ENCODE measurements at regions not wholly inside any gene's neighbourhood (a gene's known extent, or its start where the extent isn't known, plus 50 kb on each side); places are given as distances from the start of the nearest gene placed in this dataset.

DNA sequence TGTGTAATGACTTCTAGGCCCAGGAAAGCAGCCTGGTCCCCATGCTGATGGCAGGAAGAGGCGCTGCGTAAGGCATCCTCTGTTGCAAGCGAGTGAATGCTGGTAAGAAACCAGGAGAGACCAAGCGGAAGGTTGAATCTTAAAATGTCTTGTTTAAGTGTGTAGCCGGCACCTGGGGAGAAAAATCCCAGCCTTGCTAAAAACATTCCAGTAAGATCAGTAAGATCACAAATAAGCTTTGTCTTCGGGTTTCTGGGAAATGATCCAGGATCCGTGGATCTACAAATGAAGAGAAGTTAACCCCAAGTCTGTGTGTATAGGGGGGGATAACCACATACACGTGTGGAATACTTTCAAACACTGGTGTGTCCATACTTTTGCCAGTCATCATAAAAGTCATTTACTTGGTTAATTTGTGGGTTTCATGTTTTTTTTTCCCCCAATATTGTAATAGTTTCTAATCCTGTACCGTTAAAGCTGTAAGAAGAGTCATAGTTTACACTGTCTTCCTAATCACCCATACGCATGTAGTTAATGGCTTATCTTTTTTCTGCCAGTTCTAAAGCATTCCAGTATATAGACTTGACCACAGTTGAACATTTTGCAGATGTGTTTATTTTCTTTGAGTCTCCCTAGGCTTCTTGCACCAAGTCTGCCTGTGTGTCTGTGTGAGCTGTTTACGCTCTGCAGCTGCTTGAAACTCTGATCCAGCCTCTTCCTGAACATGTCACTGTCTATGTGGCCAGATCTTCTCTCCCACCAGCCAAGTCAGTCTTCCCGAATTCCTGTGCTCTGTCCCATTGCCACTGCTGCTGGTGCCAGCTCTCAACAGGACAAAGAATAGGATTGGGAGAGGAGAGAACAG, 135.9 kb upstream of the ARL4C start:
- in situ Hi-C loops (cut with HindIII; ENCODE audit: low sequenced_read_pairs): no loop called here
- no peak for DNase-seq (ENCODE audit: low spot score)

DNA sequence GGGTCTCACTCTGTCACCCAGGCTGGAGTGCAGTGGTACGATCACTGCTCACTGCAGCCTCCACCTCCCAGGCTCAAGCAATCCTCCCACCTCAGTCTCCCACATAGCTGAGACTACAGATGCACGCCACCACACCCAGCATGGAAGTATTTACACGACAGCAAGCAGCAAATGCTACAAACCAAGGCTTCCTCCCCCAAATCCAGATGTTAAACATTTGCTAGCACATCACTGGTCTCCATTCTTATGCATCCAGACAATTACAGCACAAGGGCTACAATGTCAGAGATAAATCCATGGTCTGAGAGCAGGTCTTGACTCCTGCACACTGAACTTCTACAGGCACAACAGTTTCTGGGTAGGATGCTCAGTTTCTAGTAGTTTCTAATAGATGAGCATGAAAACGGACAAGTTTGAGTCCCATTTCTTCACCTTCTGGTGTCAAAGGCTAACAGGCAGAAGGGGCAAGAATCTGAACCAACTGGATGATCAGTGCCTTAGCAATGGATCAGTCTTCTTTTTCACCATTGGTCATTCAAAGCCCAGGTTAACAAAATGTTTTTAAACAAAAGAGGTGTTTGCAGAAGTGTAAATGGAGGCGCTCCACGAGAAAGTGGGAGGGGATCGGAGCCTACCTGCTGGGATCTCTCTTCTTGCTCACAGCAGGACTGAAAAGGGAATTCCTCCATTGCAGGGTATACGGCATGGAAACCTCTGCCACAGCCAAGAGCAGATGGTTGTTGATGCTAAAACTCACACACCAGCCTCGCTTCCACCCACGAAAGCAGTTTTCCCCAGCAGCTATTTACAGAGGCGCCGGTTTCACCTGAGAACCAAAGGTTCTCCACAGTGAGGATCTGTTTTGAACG, 135.0 kb upstream of the ARL4C start:
- no peak for DNase-seq (ENCODE audit: low spot score)
- in situ Hi-C loops (cut with HindIII; ENCODE audit: low sequenced_read_pairs): no loop called here

DNA sequence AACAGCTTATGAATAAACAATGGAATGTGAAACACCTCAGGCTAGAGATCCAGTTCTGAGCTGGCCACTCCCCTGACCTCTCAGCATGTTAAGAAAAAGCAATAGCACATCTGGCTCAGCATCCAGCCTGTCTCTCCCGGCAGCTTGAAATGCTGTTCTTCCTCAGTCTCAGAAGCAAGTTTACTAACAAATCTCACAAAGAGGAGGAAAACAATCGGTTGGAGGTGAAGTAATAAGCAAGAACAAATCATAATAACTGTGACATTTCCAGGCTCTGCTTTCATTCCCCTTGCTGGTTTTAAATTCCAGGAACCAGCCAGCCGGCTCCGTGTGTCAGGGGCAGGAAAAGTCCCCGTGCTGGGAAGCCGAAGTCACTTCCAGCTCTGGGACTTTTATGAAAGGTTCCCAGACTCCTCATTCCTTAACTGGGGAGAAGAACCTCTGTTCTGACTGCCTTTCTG, 133.9 kb upstream of the ARL4C start:
- in situ Hi-C loops (cut with HindIII; ENCODE audit: low sequenced_read_pairs): no loop called here
- no peak for DNase-seq (ENCODE audit: low spot score)

DNA sequence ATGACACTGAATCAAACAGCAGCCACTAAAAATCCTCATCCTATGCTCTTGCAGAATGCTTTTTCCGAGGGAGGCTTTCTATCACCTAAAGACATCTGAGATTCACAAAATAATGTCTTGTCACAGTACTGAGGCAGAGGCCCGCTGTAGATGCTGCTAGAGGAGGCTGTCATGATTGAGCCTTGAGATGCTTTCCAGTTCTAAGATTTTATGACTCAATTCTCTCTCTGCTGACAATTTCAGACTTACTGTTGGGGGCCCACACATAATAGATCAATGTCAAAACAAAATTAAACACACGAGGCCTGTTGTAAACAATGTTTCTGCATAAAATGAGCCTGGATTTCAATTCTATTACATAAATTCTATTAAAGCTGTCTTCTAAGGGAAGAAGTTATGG, 132.7 kb upstream of the ARL4C start:
- in situ Hi-C loops (cut with HindIII; ENCODE audit: low sequenced_read_pairs): no loop called here
- DNase-seq (ENCODE audit: low spot score): no peak

DNA sequence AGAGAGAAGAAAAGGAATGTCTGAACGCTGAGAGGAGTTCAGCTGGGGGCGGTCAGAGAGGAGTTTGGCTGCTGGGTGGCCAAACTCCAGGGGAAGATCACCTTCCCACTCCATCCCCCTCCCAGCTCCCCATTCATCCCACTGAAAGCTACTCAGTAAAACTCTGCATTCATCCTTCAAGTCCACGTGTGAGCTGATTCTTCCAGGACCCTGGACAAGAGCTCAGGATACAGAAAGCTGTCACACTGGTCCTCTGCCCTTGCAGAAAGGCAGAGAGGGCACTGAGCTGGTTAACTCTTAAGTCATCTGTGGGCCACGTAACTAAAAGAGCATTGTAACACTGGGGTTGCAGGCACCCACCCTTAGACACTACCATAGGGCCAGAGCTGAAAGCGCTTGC, 132.1 kb upstream of the ARL4C start:
- DNase-seq (ENCODE audit: low spot score): no peak
- in situ Hi-C loops (cut with HindIII; ENCODE audit: low sequenced_read_pairs): no loop called here

DNA sequence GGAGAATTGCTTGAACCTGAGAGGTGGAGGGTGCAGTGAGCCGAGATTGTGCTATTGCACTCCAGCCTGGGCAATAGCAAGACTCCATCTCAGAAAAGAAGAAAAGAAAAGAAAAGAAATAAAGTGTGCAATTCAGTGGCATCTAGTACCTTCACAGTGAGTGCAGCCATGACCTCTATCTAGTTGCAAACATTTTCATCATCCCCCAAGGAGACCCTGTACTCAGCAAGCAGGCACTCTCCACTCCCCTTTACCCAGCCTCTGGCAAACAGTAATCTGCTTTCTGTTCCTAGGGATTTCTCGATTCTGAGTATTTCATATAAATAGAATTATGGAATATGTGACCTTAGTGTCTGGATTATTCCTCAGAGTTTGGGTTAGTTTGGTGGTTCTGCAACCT, 130.4 kb upstream of the ARL4C start:
- DNase-seq (ENCODE audit: low spot score): no peak

DNA sequence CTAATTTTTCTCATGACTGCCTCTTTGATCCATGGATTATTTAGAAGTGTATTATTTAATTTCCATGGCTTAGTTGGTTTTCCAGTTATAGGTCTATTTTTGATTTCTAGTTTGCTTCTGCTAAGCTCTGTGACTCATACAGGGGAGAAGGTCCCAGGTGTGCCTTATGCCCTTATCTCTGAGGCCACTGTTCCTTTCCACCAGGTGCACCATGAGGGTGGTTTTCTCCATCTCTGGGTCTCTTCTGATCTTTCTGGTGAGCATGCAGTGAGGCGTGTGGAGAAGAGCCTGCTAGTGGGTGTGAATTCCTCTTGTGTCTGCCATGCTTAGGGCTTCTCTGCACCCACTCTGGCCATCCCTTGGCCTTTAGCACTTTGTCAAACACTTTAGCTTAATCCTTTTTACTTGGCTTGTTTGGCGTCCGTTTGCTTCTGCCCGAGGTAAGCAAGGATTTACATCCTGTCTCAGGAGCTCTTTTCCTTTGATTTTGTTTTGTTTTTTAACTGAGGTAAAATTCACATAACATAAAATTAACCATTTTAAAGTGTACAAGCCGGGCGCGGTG, 129.8 kb upstream of the ARL4C start:
- in situ Hi-C loops (cut with HindIII; ENCODE audit: low sequenced_read_pairs): no loop called here
- DNase-seq (ENCODE audit: low spot score): no peak

More for the DNA sequence above, 130.4 kb upstream of the ARL4C start:
- in situ Hi-C loops (cut with HindIII; ENCODE audit: low sequenced_read_pairs): no loop called here

DNA sequence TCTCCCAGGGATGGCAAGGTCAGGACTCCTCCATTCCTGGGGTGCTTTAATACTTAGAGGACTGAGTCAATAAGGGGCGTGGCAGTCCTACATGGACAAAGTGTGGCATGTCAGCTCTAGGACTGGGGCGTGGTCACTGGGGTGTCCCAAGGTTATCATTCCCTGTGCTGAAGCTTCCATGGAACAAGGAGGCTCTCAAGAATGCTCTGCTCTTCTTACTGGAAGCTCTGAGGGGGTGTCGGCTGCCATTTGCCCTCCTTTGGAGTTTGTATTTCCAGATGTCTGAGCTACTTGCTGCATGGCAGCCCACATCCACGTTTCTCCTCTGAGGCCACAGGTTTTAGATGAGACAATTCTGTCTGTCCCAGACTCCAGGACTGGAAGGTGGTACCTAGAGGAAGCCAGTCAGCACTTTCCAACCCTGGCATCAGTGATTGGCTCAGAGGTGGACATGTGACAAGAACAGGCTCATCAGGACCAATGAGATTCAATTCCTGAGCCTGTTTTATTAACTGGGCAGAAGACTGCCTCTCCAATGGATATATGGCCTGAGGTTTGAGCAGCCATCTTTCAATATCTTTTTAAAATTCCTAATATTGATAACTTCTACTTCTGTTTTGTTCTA, 128.9 kb upstream of the ARL4C start:
- no peak for DNase-seq (ENCODE audit: low spot score)
- in situ Hi-C loops (cut with HindIII; ENCODE audit: low sequenced_read_pairs): no loop called here

DNA sequence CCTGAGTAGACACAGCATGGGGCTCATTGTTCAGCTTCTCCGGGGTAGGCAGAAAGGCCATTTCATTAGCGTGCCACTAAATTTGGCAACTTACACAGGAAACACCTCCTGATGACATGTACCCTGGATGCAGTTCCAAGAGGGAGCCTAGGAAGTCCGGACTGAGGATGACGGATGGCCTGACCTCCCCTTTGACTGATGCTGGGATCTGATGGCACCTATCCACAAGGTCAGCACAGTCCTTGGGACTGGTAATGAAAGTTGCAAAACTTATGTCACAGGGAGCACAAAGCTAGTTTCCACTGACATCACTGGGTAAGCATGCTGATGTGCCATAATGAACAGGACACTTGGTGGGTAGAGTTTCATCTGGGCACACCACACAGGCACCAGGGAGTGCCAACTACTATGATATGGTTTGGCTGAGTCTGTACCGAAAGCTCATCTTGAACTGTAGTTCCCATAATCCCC, 126.7 kb upstream of the ARL4C start:
- DNase-seq (ENCODE audit: low spot score): no peak
- in situ Hi-C loops (cut with HindIII; ENCODE audit: low sequenced_read_pairs): no loop called here

DNA sequence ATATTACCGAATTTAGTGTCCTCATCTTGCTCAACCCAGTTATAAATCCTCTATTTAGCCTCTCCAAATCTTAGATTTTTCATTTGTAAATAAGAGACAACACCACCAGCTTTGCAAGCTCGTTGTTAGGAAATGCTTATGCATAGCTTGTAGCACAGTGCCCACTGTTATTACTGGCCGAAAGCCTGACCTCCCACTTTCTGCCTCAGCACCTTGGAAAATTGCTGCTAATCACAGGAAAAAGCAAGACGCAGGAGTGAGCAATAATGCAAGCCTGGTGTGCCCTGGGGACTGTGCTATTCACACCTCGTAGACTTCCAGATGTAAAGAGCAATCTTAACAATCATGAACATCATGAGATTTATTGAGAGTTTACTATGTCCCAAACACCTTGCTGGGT, 124.2 kb upstream of the ARL4C start:
- in situ Hi-C loops (cut with HindIII; ENCODE audit: low sequenced_read_pairs): no loop called here
- no peak for DNase-seq (ENCODE audit: low spot score)

DNA sequence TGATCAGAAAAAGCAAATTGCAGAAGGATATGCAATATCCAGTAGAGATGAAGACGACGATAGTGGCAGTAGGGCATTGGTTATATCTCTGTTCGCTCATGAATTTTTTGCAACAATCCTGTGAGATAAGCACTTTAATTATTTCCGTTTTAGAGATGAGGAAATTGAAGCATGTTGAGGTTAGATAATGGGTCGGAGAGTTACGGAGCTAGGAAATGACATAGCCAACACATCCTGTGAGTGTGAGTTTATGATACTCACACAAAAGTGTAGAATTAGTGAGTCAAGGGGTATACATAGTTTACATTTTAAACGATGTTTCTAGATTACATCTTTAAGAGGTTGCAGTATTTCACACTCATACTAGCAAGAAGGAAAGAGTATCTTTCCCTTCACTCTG, 123.1 kb upstream of the ARL4C start:
- in situ Hi-C loops (cut with HindIII; ENCODE audit: low sequenced_read_pairs): no loop called here
- no peak for DNase-seq (ENCODE audit: low spot score)

DNA sequence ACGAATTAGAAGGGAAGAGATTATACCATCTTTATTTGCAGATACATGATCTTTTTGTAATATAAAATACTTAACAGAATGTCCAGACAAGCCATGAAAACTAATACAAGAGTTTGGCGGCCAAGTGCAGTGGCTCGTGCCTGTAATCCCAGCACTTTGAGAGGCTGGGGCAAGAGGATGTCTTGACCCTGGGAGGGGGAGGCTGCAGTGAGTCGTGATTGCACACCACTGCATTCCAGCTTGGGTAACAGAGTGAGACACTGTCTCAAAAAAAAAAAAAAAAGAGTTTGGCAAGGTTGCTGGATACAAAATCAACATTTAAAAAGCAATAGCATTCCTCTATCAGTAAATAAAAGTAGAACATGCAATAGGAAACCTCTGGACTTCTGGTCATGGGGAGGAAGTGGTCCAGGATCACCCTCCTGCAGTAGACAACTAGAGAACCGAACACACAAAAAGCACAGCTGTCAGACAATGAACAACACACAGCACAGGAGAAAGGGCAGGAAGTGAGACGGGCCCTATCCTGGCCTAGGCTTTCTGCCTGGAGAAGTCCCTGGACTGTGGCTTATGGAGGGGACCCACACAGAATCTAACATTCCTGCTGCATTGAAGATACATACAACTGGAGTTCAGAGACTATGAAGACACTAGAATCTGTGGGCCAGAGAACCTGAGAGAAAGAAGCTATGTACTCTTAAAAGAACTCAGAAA, 118.9 kb upstream of the ARL4C start:
- no peak for DNase-seq (ENCODE audit: low spot score)
- in situ Hi-C loops (cut with HindIII; ENCODE audit: low sequenced_read_pairs): no loop called here

DNA sequence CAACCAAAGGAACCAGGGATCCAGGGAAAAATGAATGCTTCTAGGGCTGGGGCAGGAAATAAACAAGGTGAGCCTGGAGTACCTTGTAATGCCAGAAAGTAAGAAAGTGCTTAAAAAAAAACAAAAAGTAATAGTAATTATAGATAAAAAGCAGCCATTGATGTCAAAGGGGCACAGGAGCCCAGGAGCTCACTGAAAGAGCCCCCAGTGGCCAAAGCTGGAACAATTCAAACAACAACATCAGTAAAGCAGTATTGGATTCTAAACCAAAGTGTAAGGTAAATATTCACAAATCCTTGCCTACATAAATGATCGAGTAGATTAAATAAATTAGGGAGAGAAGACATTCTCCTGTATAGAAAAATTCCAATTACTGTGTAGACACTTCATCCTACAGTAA, 114.3 kb upstream of the ARL4C start:
- in situ Hi-C loops (cut with HindIII; ENCODE audit: low sequenced_read_pairs): no loop called here
- DNase-seq (ENCODE audit: low spot score): no peak

DNA sequence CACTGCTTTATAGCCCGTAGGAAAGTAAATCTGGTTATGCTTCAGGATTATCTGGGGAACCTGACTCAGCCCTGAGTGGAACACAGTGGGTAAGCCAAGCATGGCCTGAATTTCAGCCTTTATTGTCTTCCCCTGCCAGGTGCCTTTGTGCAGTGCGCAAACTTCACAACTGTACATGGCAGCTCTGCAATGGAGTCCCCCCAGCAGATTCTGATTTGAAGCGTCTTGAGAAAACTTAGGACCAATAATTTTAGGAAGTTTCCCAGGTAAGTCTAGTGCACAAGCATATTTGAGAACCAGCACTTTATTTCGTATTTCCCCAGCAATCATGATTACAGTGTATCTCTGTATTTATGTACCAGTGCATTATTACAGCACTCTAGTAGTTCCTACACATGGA, 112.1 kb upstream of the ARL4C start:
- DNase-seq (ENCODE audit: low spot score): no peak
- in situ Hi-C loops (cut with HindIII; ENCODE audit: low sequenced_read_pairs): no loop called here

DNA sequence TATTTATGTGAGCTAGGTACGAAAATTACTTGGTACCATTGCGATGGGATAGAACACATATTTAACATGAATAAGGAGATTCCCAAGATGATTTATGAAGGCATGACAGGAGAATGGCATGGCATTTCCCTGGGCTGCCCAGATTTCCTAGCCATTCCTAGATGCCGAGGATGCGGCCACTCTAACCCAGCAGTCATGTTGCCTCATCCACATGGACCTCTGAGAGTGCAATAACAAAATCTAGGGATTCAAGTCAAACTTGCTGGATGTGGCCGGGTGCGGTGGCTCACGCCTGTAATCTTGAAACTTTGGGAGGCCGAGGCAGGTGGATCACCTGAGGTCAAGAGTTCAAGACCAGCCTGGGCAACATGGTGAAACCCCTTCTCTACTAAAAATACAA, 110.8 kb upstream of the ARL4C start:
- in situ Hi-C loops (cut with HindIII; ENCODE audit: low sequenced_read_pairs): no loop called here
- no peak for DNase-seq (ENCODE audit: low spot score)

DNA sequence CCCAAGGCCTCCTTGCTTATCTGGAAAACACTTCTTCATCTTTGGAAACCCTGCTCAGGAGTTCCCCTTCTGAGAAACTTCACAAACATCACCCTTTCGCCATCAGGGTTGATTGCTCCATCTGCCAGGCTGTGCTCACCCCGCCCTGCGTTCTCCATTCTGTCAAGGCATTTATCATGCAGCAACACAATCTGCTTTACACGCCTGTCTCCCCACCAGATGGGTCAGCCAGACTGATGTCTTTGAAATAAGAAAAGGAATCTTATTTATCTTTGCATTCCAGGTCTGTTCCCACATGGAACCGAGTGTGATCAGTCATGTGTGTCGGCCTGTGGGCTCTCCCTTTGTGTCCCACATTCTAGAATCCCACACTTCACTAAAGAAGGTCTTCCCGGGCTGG, 110.0 kb upstream of the ARL4C start:
- in situ Hi-C loops (cut with HindIII; ENCODE audit: low sequenced_read_pairs): no loop called here
- DNase-seq (ENCODE audit: low spot score): no peak

DNA sequence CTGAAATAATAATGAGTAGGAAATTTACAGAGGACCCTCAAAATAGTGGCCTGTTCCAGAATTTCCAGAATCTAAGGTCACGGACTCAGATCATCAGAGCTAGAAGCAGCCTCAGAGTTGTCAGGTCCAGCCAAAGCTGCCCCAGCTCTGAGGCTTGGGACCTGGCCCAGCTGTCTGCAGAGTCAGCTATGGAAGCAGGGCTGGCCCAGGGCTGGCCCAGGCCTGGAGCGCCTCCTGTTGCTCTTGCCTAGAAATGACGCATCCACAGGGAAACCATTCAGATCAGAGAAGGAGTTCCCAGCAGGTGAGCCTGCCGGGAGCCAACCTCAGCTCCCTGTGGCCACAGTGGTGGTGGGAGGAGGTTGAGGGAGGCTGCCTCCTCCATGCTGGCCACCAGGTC, 106.7 kb upstream of the ARL4C start:
- in situ Hi-C loops (cut with HindIII; ENCODE audit: low sequenced_read_pairs): no loop called here

DNA sequence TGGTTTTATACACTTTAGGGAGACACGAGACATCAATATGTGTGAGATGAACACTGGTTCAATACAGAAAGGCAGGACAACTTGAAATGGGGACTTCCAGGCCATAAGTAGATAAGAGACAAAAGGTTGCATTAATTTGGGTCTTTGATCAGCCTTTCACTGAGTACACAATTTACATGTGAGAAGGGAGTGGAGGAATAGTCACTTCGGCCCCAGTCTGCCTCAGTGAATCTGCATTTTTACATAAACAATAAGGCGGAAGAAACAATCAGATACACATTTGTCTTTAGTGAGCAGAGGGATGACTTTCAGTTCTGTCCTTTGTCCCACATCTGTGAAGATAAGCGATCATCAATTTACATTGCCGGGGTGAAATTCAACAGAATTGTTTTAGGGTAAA, 104.3 kb upstream of the ARL4C start:
- in situ Hi-C loops (cut with HindIII; ENCODE audit: low sequenced_read_pairs): no loop called here
- DNase-seq (ENCODE audit: low spot score): no peak

More for the DNA sequence above, 106.7 kb upstream of the ARL4C start:
- DNase-seq (ENCODE audit: low spot score): no peak

DNA sequence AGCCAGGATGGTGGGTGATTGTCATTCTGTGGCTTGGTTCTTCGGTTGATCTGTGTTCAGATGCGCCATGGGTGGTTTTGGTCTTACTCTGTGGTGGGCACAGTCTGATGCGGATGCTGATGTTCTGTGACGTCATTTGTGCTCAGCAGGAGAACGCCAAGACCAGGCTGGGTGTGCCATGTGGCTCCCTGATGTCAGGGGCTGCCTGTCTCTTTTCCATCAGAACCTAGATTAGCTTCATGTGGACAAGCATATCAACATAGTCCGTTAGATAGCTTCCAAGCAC, 100.6 kb upstream of the ARL4C start:
- no peak for DNase-seq (ENCODE audit: low spot score)
- in situ Hi-C loops (cut with HindIII; ENCODE audit: low sequenced_read_pairs): no loop called here

All from G401 (cell line).